ENCODE measurements at regions not wholly inside any gene's neighbourhood (a gene's known extent, or its start where the extent isn't known, plus 50 kb on each side); places are given as distances from the start of the nearest gene placed in this dataset.

DNA sequence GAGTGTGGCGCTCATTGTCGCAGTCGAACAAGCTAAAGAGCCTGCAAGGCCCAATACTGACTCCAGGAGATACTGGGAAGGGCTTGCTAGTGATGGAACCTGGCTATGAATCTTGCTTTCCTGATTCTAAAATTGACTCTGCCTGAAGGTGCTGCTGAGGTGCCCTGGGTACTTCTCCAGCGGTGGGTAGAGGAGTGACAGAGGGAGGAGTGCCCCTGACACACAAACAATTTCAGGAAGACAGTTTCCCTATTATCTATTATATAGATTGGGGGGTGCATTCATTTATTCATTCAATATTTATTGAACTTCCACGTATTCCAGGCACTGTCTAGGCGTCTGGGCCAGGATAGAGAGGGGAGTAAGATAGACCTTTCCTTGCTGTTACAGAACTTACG lies 339.2 kb upstream of the GATB start:
- TF ChIP-seq, protein P1, sequence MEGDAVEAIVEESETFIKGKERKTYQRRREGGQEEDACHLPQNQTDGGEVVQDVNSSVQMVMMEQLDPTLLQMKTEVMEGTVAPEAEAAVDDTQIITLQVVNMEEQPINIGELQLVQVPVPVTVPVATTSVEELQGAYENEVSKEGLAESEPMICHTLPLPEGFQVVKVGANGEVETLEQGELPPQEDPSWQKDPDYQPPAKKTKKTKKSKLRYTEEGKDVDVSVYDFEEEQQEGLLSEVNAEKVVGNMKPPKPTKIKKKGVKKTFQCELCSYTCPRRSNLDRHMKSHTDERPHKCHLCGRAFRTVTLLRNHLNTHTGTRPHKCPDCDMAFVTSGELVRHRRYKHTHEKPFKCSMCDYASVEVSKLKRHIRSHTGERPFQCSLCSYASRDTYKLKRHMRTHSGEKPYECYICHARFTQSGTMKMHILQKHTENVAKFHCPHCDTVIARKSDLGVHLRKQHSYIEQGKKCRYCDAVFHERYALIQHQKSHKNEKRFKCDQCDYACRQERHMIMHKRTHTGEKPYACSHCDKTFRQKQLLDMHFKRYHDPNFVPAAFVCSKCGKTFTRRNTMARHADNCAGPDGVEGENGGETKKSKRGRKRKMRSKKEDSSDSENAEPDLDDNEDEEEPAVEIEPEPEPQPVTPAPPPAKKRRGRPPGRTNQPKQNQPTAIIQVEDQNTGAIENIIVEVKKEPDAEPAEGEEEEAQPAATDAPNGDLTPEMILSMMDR (conservative IDR thresholded peaks at IDR 0.05; ENCODE audit: low read length), result no peak
- no peak for TF ChIP-seq EZH2phosphoT487 (IDR thresholded peaks at IDR 0.05; ENCODE audit: borderline replicate concordance, low read depth, low read length)

All from OCI-LY7 (cell line).